Activated naive CD4-positive, alpha-beta T cell treated with Interleukin-2 at 50 U/mL for 16 hours (primary cell): ENCODE measurements at regions not wholly inside any gene's neighbourhood (a gene's known extent, or its start where the extent isn't known, plus 50 kb on each side); places are given as distances from the start of the nearest gene placed in this dataset.

Experiments used
- DNase-seq: peaks from one replicate; pipeline ENCODE4 v3.0.0-alpha.2; 2020

GRCh38 chr1:56416495-56416894 lies 162.9 kb downstream of the PLPP3 start:
- no peak for DNase-seq

- no peak for DNase-seq
Observed at GRCh38 chr1:56415720-56416119, 163.6 kb downstream of the PLPP3 start.

- no peak for DNase-seq
Observed at GRCh38 chr1:56415258-56415657, 164.1 kb downstream of the PLPP3 start.

GRCh38 chr1:56414728-56415224 lies 164.6 kb downstream of the PLPP3 start:
- no peak for DNase-seq

GRCh38 chr1:56413671-56414199 lies 165.6 kb downstream of the PLPP3 start:
- DNase-seq, result no peak

GRCh38 chr1:56411484-56412180 lies 167.7 kb downstream of the PLPP3 start:
- no peak for DNase-seq

- no peak for DNase-seq
Observed at GRCh38 chr1:56411021-56411420, 168.3 kb downstream of the PLPP3 start.

- no peak for DNase-seq
Observed at GRCh38 chr1:56410405-56410804, 169.0 kb downstream of the PLPP3 start.

GRCh38 chr1:56409112-56409691 lies 170.2 kb downstream of the PLPP3 start:
- no peak for DNase-seq

GRCh38 chr1:56406821-56407220 lies 172.5 kb downstream of the PLPP3 start:
- no peak for DNase-seq

GRCh38 chr1:56404561-56405030 lies 174.8 kb downstream of the PLPP3 start:
- no peak for DNase-seq

GRCh38 chr1:56404066-56404465 lies 175.3 kb downstream of the PLPP3 start:
- no peak for DNase-seq

- no peak for DNase-seq
Observed at GRCh38 chr1:56403321-56403720, 176.0 kb downstream of the PLPP3 start.

- no peak for DNase-seq
Observed at GRCh38 chr1:56401191-56401590, 178.2 kb downstream of the PLPP3 start.

- no peak for DNase-seq
Observed at GRCh38 chr1:56400526-56400925, 178.8 kb downstream of the PLPP3 start.

GRCh38 chr1:56399795-56400194 lies 179.6 kb downstream of the PLPP3 start:
- DNase-seq, result no peak

- DNase-seq, result no peak
Observed at GRCh38 chr1:56399326-56399725, 180.0 kb downstream of the PLPP3 start.

- DNase-seq, result no peak
Observed at GRCh38 chr1:56397811-56398231, 181.5 kb downstream of the PLPP3 start.

- no peak for DNase-seq
Observed at GRCh38 chr1:56397409-56397808, 182.0 kb downstream of the PLPP3 start.

- no peak for DNase-seq
Observed at GRCh38 chr1:56396581-56396980, 182.8 kb downstream of the PLPP3 start.

GRCh38 chr1:56395776-56396175 lies 183.6 kb downstream of the PLPP3 start:
- DNase-seq, result no peak

- no peak for DNase-seq
Observed at GRCh38 chr1:56394298-56394697, 185.1 kb downstream of the PLPP3 start.

- no peak for DNase-seq
Observed at GRCh38 chr1:56390934-56391731, 188.2 kb downstream of the PLPP3 start.
